ENCODE measurements at regions not wholly inside any gene's neighbourhood (a gene's known extent, or its start where the extent isn't known, plus 50 kb on each side); places are given as distances from the start of the nearest gene placed in this dataset.

- TF ChIP-seq, protein P1, sequence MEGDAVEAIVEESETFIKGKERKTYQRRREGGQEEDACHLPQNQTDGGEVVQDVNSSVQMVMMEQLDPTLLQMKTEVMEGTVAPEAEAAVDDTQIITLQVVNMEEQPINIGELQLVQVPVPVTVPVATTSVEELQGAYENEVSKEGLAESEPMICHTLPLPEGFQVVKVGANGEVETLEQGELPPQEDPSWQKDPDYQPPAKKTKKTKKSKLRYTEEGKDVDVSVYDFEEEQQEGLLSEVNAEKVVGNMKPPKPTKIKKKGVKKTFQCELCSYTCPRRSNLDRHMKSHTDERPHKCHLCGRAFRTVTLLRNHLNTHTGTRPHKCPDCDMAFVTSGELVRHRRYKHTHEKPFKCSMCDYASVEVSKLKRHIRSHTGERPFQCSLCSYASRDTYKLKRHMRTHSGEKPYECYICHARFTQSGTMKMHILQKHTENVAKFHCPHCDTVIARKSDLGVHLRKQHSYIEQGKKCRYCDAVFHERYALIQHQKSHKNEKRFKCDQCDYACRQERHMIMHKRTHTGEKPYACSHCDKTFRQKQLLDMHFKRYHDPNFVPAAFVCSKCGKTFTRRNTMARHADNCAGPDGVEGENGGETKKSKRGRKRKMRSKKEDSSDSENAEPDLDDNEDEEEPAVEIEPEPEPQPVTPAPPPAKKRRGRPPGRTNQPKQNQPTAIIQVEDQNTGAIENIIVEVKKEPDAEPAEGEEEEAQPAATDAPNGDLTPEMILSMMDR (conservative IDR thresholded peaks at IDR 0.05; ENCODE audit: low read depth, low read length) = no peak
- no peak for TF ChIP-seq RAD21 (IDR thresholded peaks at IDR 0.05; ENCODE audit: low read length)
- TF ChIP-seq MAFK (IDR thresholded peaks at IDR 0.05; ENCODE audit: low read depth, low read length) = no peak
- TF ChIP-seq POLR2A (IDR thresholded peaks at IDR 0.05; ENCODE audit: low read depth, low read length) = no peak
- TF ChIP-seq CEBPB (IDR thresholded peaks at IDR 0.05; ENCODE audit: low read depth, low read length) = no peak
- TF ChIP-seq SMC3 (IDR thresholded peaks at IDR 0.05; ENCODE audit: low read depth, low read length) = no peak
- TF ChIP-seq RFX5 (IDR thresholded peaks at IDR 0.05; ENCODE audit: low read depth, low read length) = no peak
- TF ChIP-seq CHD1 (IDR thresholded peaks at IDR 0.05; ENCODE audit: low read depth, low read length) = no peak
- no peak for TF ChIP-seq FOS (IDR thresholded peaks at IDR 0.05; ENCODE audit: low read depth, low read length)
- no peak for TF ChIP-seq RCOR1 (IDR thresholded peaks at IDR 0.05; ENCODE audit: insufficient replicate concordance, low read length)
- no peak for TF ChIP-seq NFE2L2 (IDR thresholded peaks at IDR 0.05; ENCODE audit: low read depth, low read length)
- TF ChIP-seq MAZ (IDR thresholded peaks at IDR 0.05; ENCODE audit: borderline replicate concordance, low read depth, low read length) = no peak
Measured at GRCh38 chr22:48939441-48940265, 888.0 kb downstream of the BRD1 start.

All from IMR-90 (cell line).